Activated T-cell treated with anti-CD3 and anti-CD28 coated beads, Interleukin-2, amount 50 U/mL, for 4 hours (primary cell): ENCODE measurements at regions not wholly inside any gene's neighbourhood (a gene's known extent, or its start where the extent isn't known, plus 50 kb on each side); places are given as distances from the start of the nearest gene placed in this dataset.
"Not testable (repeated sequence)": the region's sequence is repeated elsewhere in the genome, so short reads cannot be mapped to it uniquely, and the experiment has no call there.

Experiments used
- ATAC-seq, 2 donors: fragments of 200-7000 bp; cut with Tn5 transposase; one replicate each; pipeline ENCODE4 v1.10.0; 2021
- DNase-seq: peaks from one replicate; pipeline ENCODE4 v3.0.0-alpha.2; 2020
- H3K27me3 Mint-ChIP-seq: one replicate; pipeline ENCODE4 v1.8.0; 2021; ENCODE audit warnings: low read depth, mixed read lengths
- H3K36me3 Mint-ChIP-seq: one replicate; pipeline ENCODE4 v1.8.0; 2022; ENCODE audit warnings: mixed read lengths; ENCODE audit not compliant: insufficient read depth
- H3K4me1 Mint-ChIP-seq: one replicate; pipeline ENCODE4 v1.8.0; 2021; ENCODE audit warnings: low read depth, mixed read lengths
- H3K4me3 Mint-ChIP-seq: one replicate; pipeline ENCODE4 v1.8.0; 2021; ENCODE audit warnings: mild to moderate bottlenecking, moderate library complexity, mixed read lengths
- H3K9me3 Mint-ChIP-seq: one replicate; pipeline ENCODE4 v1.8.0; 2021; ENCODE audit warnings: mixed read lengths

GRCh38 chr5:124021776-124022175 is 509.8 kb downstream of the CSNK1G3 start:
- DNase-seq = no peak
- Mint-ChIP-seq H3K4me3 (no peak overlapping the region), H3K27me3 (no peaks in the 10 kb centered on the region), H3K36me3 (no peaks in the 10 kb centered on the region), H3K4me1 (no peaks in the 10 kb centered on the region), H3K9me3 (peaks cover 11% of the 10 kb centered on the region)
- ATAC-seq = no peak

DNA sequence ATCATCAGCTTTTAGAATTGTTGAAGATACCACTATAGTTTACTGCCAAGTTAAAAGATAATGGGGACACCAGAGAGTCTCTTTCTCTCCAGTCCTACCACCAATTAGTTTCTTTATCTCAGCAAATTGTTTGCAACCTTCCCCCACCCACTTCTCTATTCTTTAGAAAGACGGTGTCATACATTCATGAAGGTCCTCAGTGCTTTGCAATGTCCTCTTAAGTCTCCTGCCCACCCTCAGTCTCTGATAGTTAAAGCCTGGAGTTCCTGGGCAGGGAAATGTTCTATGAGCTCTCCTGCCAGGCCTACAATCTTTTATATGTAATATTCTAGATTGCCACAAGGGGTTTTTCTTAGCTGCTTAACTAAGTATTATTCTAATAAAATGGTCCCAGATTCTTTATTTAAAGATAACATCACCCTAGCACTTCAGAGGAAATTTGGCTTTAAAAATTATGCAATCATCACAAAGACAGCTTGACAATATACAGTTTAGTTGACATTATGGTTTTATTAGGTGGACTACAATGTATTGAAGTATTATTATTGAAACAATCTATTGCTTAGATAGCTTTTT is 509.2 kb downstream of the CSNK1G3 start:
- ATAC-seq = no peak
- H3K27me3 Mint-ChIP-seq = no peaks in the 10 kb centered on the region
- no peaks in the 10 kb centered on the region for H3K4me1 Mint-ChIP-seq
- peaks cover 8% of the 10 kb centered on the region for H3K9me3 Mint-ChIP-seq
- H3K4me3 Mint-ChIP-seq = no peak overlapping the region
- DNase-seq = no peak
- H3K36me3 Mint-ChIP-seq = no peaks in the 10 kb centered on the region

GRCh38 chr5:124017321-124017720 is 505.3 kb downstream of the CSNK1G3 start:
- peaks cover 11% of the 10 kb centered on the region for H3K9me3 Mint-ChIP-seq
- not testable (repeated sequence) for H3K4me3 Mint-ChIP-seq, H3K27me3 Mint-ChIP-seq, H3K36me3 Mint-ChIP-seq, DNase-seq, H3K4me1 Mint-ChIP-seq, ATAC-seq

DNA sequence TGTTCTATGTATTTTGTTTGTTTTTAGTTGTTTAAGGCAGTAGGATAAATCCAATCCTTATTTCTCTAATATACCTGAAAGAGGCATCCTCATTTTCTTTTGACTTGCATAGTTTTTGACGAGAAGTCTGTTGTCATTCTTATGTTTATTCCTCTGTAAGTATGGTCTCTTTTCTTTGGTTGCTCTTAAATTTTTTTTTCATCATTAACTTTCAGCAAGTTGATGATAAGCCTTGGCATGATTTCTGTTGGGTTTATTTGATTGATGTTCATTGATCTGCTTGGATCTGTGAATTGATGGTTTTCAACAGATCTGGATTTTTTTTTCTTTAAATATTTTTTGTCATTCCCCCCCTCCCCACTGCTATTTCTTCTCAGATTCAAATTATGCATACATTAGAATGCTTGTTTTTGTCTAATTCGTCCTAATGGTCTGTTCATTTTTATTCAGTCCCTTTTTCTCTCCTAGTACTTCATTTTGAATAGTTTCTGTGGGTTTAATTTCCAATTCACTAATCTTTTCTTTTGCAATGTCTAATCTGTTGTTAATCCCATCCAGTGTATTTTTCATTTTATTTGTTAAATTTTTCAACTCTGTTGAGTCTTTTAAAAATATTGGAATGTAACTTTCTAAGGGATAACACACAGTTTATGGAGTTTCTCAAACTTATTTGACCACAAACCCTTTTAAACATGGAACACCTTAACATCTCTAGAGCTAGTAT is 495.9 kb downstream of the CSNK1G3 start:
- DNase-seq (no peak), ATAC-seq (no peak)
- peaks cover 17% of the 10 kb centered on the region for H3K9me3 Mint-ChIP-seq
- H3K4me1 Mint-ChIP-seq = no peaks in the 10 kb centered on the region
- H3K36me3 Mint-ChIP-seq = no peaks in the 10 kb centered on the region
- no peak overlapping the region for H3K4me3 Mint-ChIP-seq
- H3K27me3 Mint-ChIP-seq = no peaks in the 10 kb centered on the region

GRCh38 chr5:124001036-124001615 is 489.1 kb downstream of the CSNK1G3 start:
- Mint-ChIP-seq H3K4me3 (no peak overlapping the region), H3K27me3 (no peaks in the 10 kb centered on the region), H3K36me3 (no peaks in the 10 kb centered on the region), H3K9me3 (peaks cover 5% of the 10 kb centered on the region), H3K4me1 (no peaks in the 10 kb centered on the region)
- DNase-seq (no peak), ATAC-seq (no peak)

GRCh38 chr5:124000538-124000937 is 488.6 kb downstream of the CSNK1G3 start:
- ATAC-seq = no peak
- H3K27me3 Mint-ChIP-seq = no peaks in the 10 kb centered on the region
- H3K4me3 Mint-ChIP-seq = no peak overlapping the region
- no peak for DNase-seq
- no peaks in the 10 kb centered on the region for H3K4me1 Mint-ChIP-seq
- H3K36me3 Mint-ChIP-seq = no peaks in the 10 kb centered on the region
- H3K9me3 Mint-ChIP-seq = peaks cover 3% of the 10 kb centered on the region

GRCh38 chr5:123997462-123998215 is 485.7 kb downstream of the CSNK1G3 start:
- no peak for ATAC-seq
- H3K4me1 Mint-ChIP-seq = no peaks in the 10 kb centered on the region
- peaks cover 4% of the 10 kb centered on the region for H3K9me3 Mint-ChIP-seq
- DNase-seq = no peak
- no peak overlapping the region for H3K4me3 Mint-ChIP-seq
- H3K27me3 Mint-ChIP-seq = no peaks in the 10 kb centered on the region
- no peaks in the 10 kb centered on the region for H3K36me3 Mint-ChIP-seq

DNA sequence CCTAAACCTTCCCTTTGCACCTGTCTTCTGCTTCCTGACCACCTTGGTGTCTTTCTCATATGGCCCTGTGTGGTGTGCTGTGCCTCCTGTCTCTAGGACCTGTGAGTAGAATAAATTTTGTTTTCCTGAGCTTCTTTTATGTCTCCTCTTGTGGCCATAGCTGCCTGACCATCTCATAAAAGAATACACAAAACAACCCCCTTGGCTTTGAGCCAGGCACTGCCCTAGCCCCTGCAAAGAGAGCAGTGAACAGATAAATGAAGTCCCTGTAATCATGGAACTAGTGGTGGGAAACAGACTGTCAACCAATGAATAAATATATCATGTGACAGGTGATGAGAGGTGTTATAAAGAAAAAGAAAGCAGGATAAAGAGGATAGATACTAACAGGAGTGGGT is 485.1 kb downstream of the CSNK1G3 start:
- ATAC-seq (no peak), DNase-seq (no peak)
- no peaks in the 10 kb centered on the region for H3K27me3 Mint-ChIP-seq
- no peaks in the 10 kb centered on the region for H3K4me1 Mint-ChIP-seq
- no peak overlapping the region for H3K4me3 Mint-ChIP-seq
- H3K9me3 Mint-ChIP-seq = peaks cover 4% of the 10 kb centered on the region
- no peaks in the 10 kb centered on the region for H3K36me3 Mint-ChIP-seq

GRCh38 chr5:123992641-123993040 is 480.7 kb downstream of the CSNK1G3 start:
- Mint-ChIP-seq H3K4me1 (no peaks in the 10 kb centered on the region), H3K4me3 (no peak overlapping the region)
- no peak for ATAC-seq

GRCh38 chr5:123987956-123988355 is 476.0 kb downstream of the CSNK1G3 start:
- Mint-ChIP-seq H3K27me3 (no peaks in the 10 kb centered on the region), H3K36me3 (no peaks in the 10 kb centered on the region), H3K9me3 (peaks cover 13% of the 10 kb centered on the region), H3K4me1 (no peaks in the 10 kb centered on the region), H3K4me3 (no peak overlapping the region)
- ATAC-seq (no peak), DNase-seq (no peak)

More at GRCh38 chr5:123992641-123993040, 480.7 kb downstream of the CSNK1G3 start:
- no peaks in the 10 kb centered on the region for H3K27me3 Mint-ChIP-seq
- peaks cover 9% of the 10 kb centered on the region for H3K9me3 Mint-ChIP-seq
- no peaks in the 10 kb centered on the region for H3K36me3 Mint-ChIP-seq
- no peak for DNase-seq

DNA sequence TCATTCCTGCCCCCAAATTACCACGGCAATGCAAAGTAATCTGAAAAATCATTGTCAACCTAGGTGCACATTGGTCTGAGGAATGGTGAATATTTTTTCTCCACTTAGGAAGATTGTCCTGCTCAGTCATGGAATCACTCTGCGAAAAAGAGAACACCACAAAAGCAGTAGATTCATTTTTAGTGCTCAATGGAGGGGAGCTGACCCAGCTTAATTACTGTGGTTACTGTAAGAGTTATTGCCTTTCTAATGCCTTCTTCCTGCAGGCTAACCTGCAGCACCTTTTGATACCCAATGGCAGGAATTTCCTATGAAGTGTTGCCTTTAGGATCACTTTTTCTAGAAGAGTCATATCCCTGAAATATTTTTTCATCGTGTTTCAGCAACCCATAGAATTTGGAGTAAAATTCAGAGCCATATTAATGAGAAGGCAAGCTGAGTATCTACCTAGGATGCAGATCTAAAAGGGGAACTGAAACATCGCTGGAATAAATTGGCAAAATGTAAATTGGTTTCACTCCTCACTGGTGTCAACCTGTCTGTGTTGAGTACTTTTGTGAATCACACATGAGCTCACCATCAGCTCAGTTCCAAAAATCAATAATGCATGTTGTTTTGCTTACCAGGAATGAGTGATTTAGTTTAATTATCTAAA is 464.5 kb downstream of the CSNK1G3 start:
- Mint-ChIP-seq H3K4me1 (no peaks in the 10 kb centered on the region), H3K36me3 (no peaks in the 10 kb centered on the region), H3K9me3 (peaks cover 7% of the 10 kb centered on the region), H3K27me3 (no peaks in the 10 kb centered on the region), H3K4me3 (no peak overlapping the region)
- ATAC-seq (no peak), DNase-seq (no peak)

- DNase-seq, H3K4me3 Mint-ChIP-seq, H3K27me3 Mint-ChIP-seq, H3K36me3 Mint-ChIP-seq, H3K4me1 Mint-ChIP-seq, ATAC-seq, H3K9me3 Mint-ChIP-seq: not testable (repeated sequence)
Observed at GRCh38 chr5:123975521-123975920, 463.5 kb downstream of the CSNK1G3 start.

- Mint-ChIP-seq H3K9me3 (no peaks in the 10 kb centered on the region), H3K4me1 (no peaks in the 10 kb centered on the region), H3K36me3 (no peaks in the 10 kb centered on the region), H3K4me3 (no peak overlapping the region), H3K27me3 (no peaks in the 10 kb centered on the region)
- no peak for DNase-seq
- ATAC-seq = no peak
Observed at GRCh38 chr5:123966781-123967180, 454.8 kb downstream of the CSNK1G3 start.

DNA sequence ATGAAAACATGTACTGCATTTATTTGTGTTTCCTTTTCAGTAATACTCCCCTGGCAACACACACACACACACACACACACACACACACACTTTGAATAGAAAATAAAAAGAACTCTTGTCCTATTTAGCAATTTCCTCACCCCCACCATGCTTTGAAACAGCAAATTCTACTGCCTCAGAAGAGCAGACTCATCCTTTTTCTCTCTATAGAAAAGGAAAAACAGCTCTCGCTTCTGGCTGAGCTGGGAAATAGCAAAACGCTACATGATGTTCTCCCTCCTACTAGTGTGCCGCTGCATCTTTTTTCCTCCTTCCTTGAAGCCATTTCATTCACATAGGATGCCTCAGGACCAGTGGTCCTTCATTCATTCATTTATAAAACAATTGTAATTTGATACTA is 453.6 kb downstream of the CSNK1G3 start:
- no peak for ATAC-seq
- H3K4me1 Mint-ChIP-seq = no peaks in the 10 kb centered on the region

More for the DNA sequence above, 453.6 kb downstream of the CSNK1G3 start:
- Mint-ChIP-seq H3K4me3 (no peak overlapping the region), H3K36me3 (no peaks in the 10 kb centered on the region), H3K9me3 (no peaks in the 10 kb centered on the region), H3K27me3 (no peaks in the 10 kb centered on the region)
- DNase-seq = no peak
